H1 (cell line): ENCODE measurements at regions not wholly inside any gene's neighbourhood (a gene's known extent, or its start where the extent isn't known, plus 50 kb on each side); places are given as distances from the start of the nearest gene placed in this dataset.

Source experiments
- CTCF ChIA-PET: fragments of 300-600 bp; sonication (Branson Sonifier 250); formaldehyde crosslinking; loops from one replicate; lab custom pipeline; 2021; ENCODE audit not compliant: partially characterized antibody; lab: Charles Lee
- POLR2A ChIA-PET: fragments of 300-600 bp; sonication (Branson Sonifier 250); formaldehyde crosslinking; loops from one replicate; lab custom pipeline; 2021; ENCODE audit warnings: inconsistent platforms; ENCODE audit not compliant: partially characterized antibody; lab: Charles Lee
- DNase-seq, 2 experiments: peaks; one replicate each; pipeline versions ENCODE4 v3.0.0 to v3.0.0-alpha.2; 2010 to 2022; ENCODE audit warnings: low spot score in 2 of 2, low read depth in 1 of 2, mixed read lengths in 1 of 2
- FAIRE-seq: peaks from 2 replicates; lab custom pipeline; 2011; peaks lifted over from hg19 to GRCh38; lab: Jason Lieb, UNC
- H2AFZ ChIP-seq: 2 replicates; pipeline ENCODE4 v1.8.1; 2012; ENCODE audit warnings: low read length, inconsistent platforms
- H2AK5ac ChIP-seq: 2 replicates; pipeline ENCODE4 v1.6.1; 2013; ENCODE audit warnings: low read depth, low read length
- H2BK120ac ChIP-seq: replicated peaks from 2 replicates; pipeline ENCODE3; 2013; ENCODE audit warnings: low read depth, low read length, inconsistent platforms
- H2BK12ac ChIP-seq: 2 replicates; pipeline ENCODE4 v1.6.1; 2013; ENCODE audit warnings: low read depth, low read length
- H2BK15ac ChIP-seq: 2 replicates; pipeline ENCODE4 v1.6.1; 2013; ENCODE audit warnings: low read length
- H2BK20ac ChIP-seq: 2 replicates; pipeline ENCODE4 v1.6.1; 2013; ENCODE audit warnings: low read length
- H2BK5ac ChIP-seq: 2 replicates; pipeline ENCODE4 v1.6.1; 2013; ENCODE audit warnings: low read depth, low read length
- H3K14ac ChIP-seq: 2 replicates; pipeline ENCODE4 v1.6.1; 2013; ENCODE audit warnings: inconsistent platforms; ENCODE audit not compliant: insufficient read length
- H3K18ac ChIP-seq: 2 replicates; pipeline ENCODE4 v1.6.1; 2013; ENCODE audit warnings: low read length; ENCODE audit errors: extremely low read depth
- H3K23ac ChIP-seq: 2 replicates; pipeline ENCODE4 v1.6.1; 2013; ENCODE audit warnings: inconsistent platforms; ENCODE audit not compliant: insufficient read length
- H3K23me2 ChIP-seq: 2 replicates; pipeline ENCODE4 v1.6.1; 2013; ENCODE audit warnings: low read depth, low read length
- H3K27ac ChIP-seq: 2 replicates; pipeline ENCODE4 v1.6.1; 2011; ENCODE audit warnings: low read depth, low read length, inconsistent platforms
- H3K27me3 ChIP-seq, 4 experiments: replicated peaks in 1 of 4; 1 replicate in 1 of 4; 2 replicates in 3 of 4; pipeline versions ENCODE4 v1.6.1 to v1.8.1; 2011 to 2013; ENCODE audit warnings: low read length in 3 of 4, mild to moderate bottlenecking in 3 of 4, inconsistent platforms in 2 of 4, mixed read lengths in 2 of 4, moderate library complexity in 1 of 4; ENCODE audit not compliant: control insufficient read depth in 3 of 4, insufficient read depth in 3 of 4; ENCODE audit errors: extremely low read depth in 1 of 4
- H3K36me3 ChIP-seq, 4 experiments: 2 replicates each; pipeline versions ENCODE4 v1.6.1 to v1.8.1; 2011 to 2013; ENCODE audit warnings: mild to moderate bottlenecking in 4 of 4, low read length in 3 of 4, moderate library complexity in 2 of 4, control low read depth in 1 of 4, inconsistent platforms in 1 of 4; ENCODE audit not compliant: insufficient read depth in 4 of 4, control insufficient read depth in 2 of 4
- H3K4ac ChIP-seq: replicated peaks from 2 replicates; pipeline ENCODE3; 2013; ENCODE audit warnings: low read length, low read depth, mixed read lengths, inconsistent platforms; ENCODE audit not compliant: insufficient read length
- H3K4me1 ChIP-seq, 4 experiments: replicated peaks in 1 of 4; 1 replicate in 1 of 4; 2 replicates in 3 of 4; pipeline versions ENCODE4 v1.6.1 to v1.8.1; 2011 to 2013; ENCODE audit warnings: low read length in 3 of 4, inconsistent platforms in 2 of 4, mixed read lengths in 1 of 4; ENCODE audit not compliant: insufficient read depth in 4 of 4, control insufficient read depth in 3 of 4
- H3K4me2 ChIP-seq, 2 experiments: 2 replicates each; pipeline versions ENCODE4 v1.6.1 to v1.8.1; 2011 to 2013; ENCODE audit warnings: low read depth in 2 of 2, low read length in 2 of 2, control low read depth in 1 of 2, inconsistent platforms in 1 of 2, mild to moderate bottlenecking in 1 of 2; ENCODE audit not compliant: insufficient read depth in 1 of 2
- H3K4me3 ChIP-seq, 4 experiments: fragments of 200-600, 300-600 bp in 1 of 4; sonication (generic), shearing (Covaris generic), sonication (Bioruptor Twin) in 1 of 4; 2 replicates each; pipeline versions ENCODE4 v1.5.1 to v1.8.1; 2011 to 2016; ENCODE audit warnings: low read length in 4 of 4, low read depth in 3 of 4, control low read depth in 2 of 4, inconsistent platforms in 2 of 4, mild to moderate bottlenecking in 2 of 4, mixed read lengths in 1 of 4, moderate library complexity in 1 of 4; ENCODE audit not compliant: insufficient read depth in 2 of 4; ENCODE audit errors: extremely low read depth in 1 of 4
- H3K56ac ChIP-seq: replicated peaks from 2 replicates; pipeline ENCODE3; 2013; ENCODE audit warnings: low read depth, mild to moderate bottlenecking, mixed read lengths, low read length, inconsistent platforms; ENCODE audit not compliant: insufficient read length
- H3K79me1 ChIP-seq: 2 replicates; pipeline ENCODE4 v1.6.1; 2013; ENCODE audit warnings: low read depth, low read length, control low read depth
- H3K79me2 ChIP-seq, 2 experiments: 2 replicates each; pipeline versions ENCODE4 v1.6.1 to v1.8.1; 2012 to 2013; ENCODE audit warnings: low read length in 2 of 2, mild to moderate bottlenecking in 2 of 2, inconsistent platforms in 1 of 2; ENCODE audit not compliant: insufficient read depth in 2 of 2, control insufficient read depth in 1 of 2
- H3K9ac ChIP-seq, 4 experiments: replicated peaks in 1 of 4; 1 replicate in 1 of 4; 2 replicates in 3 of 4; pipeline versions ENCODE4 v1.6.1 to v1.8.1; 2011 to 2013; ENCODE audit warnings: low read depth in 3 of 4, low read length in 3 of 4, control low read depth in 2 of 4, mild to moderate bottlenecking in 2 of 4, moderate library complexity in 2 of 4, inconsistent platforms in 1 of 4; ENCODE audit errors: extremely low read depth in 1 of 4
- H3K9me3 ChIP-seq, 2 experiments: 2 replicates each; pipeline versions ENCODE4 v1.6.1 to v1.8.1; 2012 to 2013; ENCODE audit warnings: mild to moderate bottlenecking in 2 of 2, moderate library complexity in 2 of 2, control low read depth in 1 of 2, inconsistent platforms in 1 of 2, low read depth in 1 of 2, low read length in 1 of 2, mixed read lengths in 1 of 2; ENCODE audit not compliant: insufficient read depth in 2 of 2
- H4K20me1 ChIP-seq, 2 experiments: replicated peaks in 1 of 2; 2 replicates each; pipeline versions ENCODE3 to v1.8.1; 2011 to 2013; ENCODE audit warnings: inconsistent platforms in 2 of 2, low read length in 2 of 2, mild to moderate bottlenecking in 1 of 2; ENCODE audit not compliant: insufficient read depth in 2 of 2, control insufficient read depth in 1 of 2
- H4K5ac ChIP-seq: 2 replicates; pipeline ENCODE4 v1.6.1; 2013; ENCODE audit warnings: low read length, low read depth, mixed read lengths, inconsistent platforms; ENCODE audit not compliant: insufficient read length
- H4K8ac ChIP-seq: 2 replicates; pipeline ENCODE4 v1.8.0; 2013; ENCODE audit warnings: mild to moderate bottlenecking, moderate library complexity, low read length, inconsistent platforms; ENCODE audit not compliant: insufficient read depth; ENCODE audit errors: extremely low read depth
- H4K91ac ChIP-seq: replicated peaks from 2 replicates; pipeline ENCODE3; 2013; ENCODE audit warnings: low read length, mixed read lengths, inconsistent platforms; ENCODE audit not compliant: insufficient read length
- ATF3 ChIP-seq: IDR thresholded peaks from 2 replicates; pipeline ENCODE4 v1.6.1; 2011; ENCODE audit warnings: low read depth, mild to moderate bottlenecking, low read length; ENCODE audit not compliant: insufficient read depth
- CBX5 ChIP-seq: fragments of 300-800, 300-1000 bp; sonication (generic); IDR thresholded peaks from 2 replicates; pipeline ENCODE4 v1.7.1; 2016; ENCODE audit warnings: antibody characterized with exemption, low read length, low read depth
- EP300 ChIP-seq, 2 experiments: IDR thresholded peaks; 1 replicate in 1 of 2; 2 replicates in 1 of 2; pipeline ENCODE4 v1.6.1; 2011 to 2012; ENCODE audit warnings: low read depth in 2 of 2, low read length in 2 of 2, mild to moderate bottlenecking in 2 of 2, borderline replicate concordance in 1 of 2, inconsistent platforms in 1 of 2, moderate library complexity in 1 of 2
- EZH2 ChIP-seq: fragments of 200-600 bp; sonication (generic); IDR thresholded peaks from 2 replicates; pipeline ENCODE4 v1.7.1; 2012; ENCODE audit warnings: low read depth, mild to moderate bottlenecking, moderate library complexity, low read length, inconsistent platforms; ENCODE audit not compliant: severe bottlenecking
- KDM5A ChIP-seq: fragments of 200-600 bp; IDR thresholded peaks from 2 replicates; pipeline ENCODE4 v1.7.1; 2012; ENCODE audit warnings: mild to moderate bottlenecking, low read length, inconsistent platforms, mixed read lengths
- POLR2A ChIP-seq, 2 experiments: IDR thresholded peaks; 1 replicate in 1 of 2; 2 replicates in 1 of 2; pipeline ENCODE4 v1.6.1; 2011; ENCODE audit warnings: low read depth in 2 of 2, low read length in 2 of 2, mild to moderate bottlenecking in 2 of 2; ENCODE audit errors: control extremely low read depth in 1 of 2
- POLR2AphosphoS5 ChIP-seq: IDR thresholded peaks from 2 replicates; pipeline ENCODE4 v1.6.1; 2011; ENCODE audit warnings: low read depth, low read length
- RBBP5 ChIP-seq: IDR thresholded peaks from 2 replicates; pipeline ENCODE4 v1.7.1; 2012; ENCODE audit warnings: low read depth, mild to moderate bottlenecking, inconsistent platforms, low read length, moderate library complexity, borderline replicate concordance
- RFX5 ChIP-seq: IDR thresholded peaks from 2 replicates; pipeline ENCODE4 v1.6.1; 2011; ENCODE audit warnings: low read depth, low read length, improper control_type of control experiment, borderline replicate concordance
- RNF2 ChIP-seq: fragments of 200-900, 300-1000 bp; sonication (generic); IDR thresholded peaks from 2 replicates; pipeline ENCODE4 v1.7.1; 2016; ENCODE audit warnings: borderline replicate concordance, low read depth, mild to moderate bottlenecking, antibody characterized with exemption, low read length; ENCODE audit not compliant: poor library complexity, severe bottlenecking; ENCODE audit errors: missing control alignments
- SAP30 ChIP-seq: fragments of 300-600 bp; sonication (generic); IDR thresholded peaks from 2 replicates; pipeline ENCODE4 v1.7.1; 2012; ENCODE audit warnings: low read length, moderate library complexity, mild to moderate bottlenecking, inconsistent platforms; ENCODE audit not compliant: insufficient read depth, insufficient replicate concordance
- SIRT6 ChIP-seq: IDR thresholded peaks from one replicate; pipeline ENCODE4 v1.7.1; 2012; ENCODE audit warnings: low read length, inconsistent platforms
- TAF7 ChIP-seq: optimal IDR thresholded peaks from 2 replicates; pipeline ENCODE3; 2011; ENCODE audit warnings: low read depth, mild to moderate bottlenecking, inconsistent platforms, low read length, moderate library complexity, borderline replicate concordance
- TF ChIP-seq, protein P1 (sequence below): IDR thresholded peaks from 2 replicates; pipeline ENCODE4 v1.6.1; 2012; ENCODE audit warnings: inconsistent platforms

- H2BK5ac ChIP-seq: no peak overlapping the region
These were observed 881.4 kb downstream of the DIPK2A start for GRCh38 chr3:144852999-144853398.

More at GRCh38 chr3:144852999-144853398, 881.4 kb downstream of the DIPK2A start:
- Histone ChIP-seq H3K56ac (no peak overlapping the region), H3K9me3 (no peaks in the 10 kb centered on the region), H3K9ac (no peak overlapping the region), H3K23me2 (no peaks in the 10 kb centered on the region), H4K91ac (no peak overlapping the region), H3K4me1 (no peaks in the 10 kb centered on the region; a peak in 1 of 7 replicates), H2BK120ac (peak overlapping the region; percentile 78), H2BK15ac (no peak overlapping the region), H3K27me3 (no peaks in the 10 kb centered on the region), H2AFZ (no peak overlapping the region), H3K27ac (no peak overlapping the region), H3K18ac (no peak overlapping the region), H3K4ac (no peak overlapping the region), H3K79me1 (no peaks in the 10 kb centered on the region), H4K8ac (no peak overlapping the region), H3K79me2 (no peaks in the 10 kb centered on the region), H2BK20ac (no peak overlapping the region), H3K23ac (no peak overlapping the region), H2AK5ac (no peak overlapping the region), H3K36me3 (no peaks in the 10 kb centered on the region), H3K4me3 (no peak overlapping the region), H3K4me2 (no peak overlapping the region), H4K5ac (no peak overlapping the region), H4K20me1 (no peaks in the 10 kb centered on the region), H2BK12ac (no peak overlapping the region), H3K14ac (no peak overlapping the region)
- ChIA-PET POLR2A (no interaction called here), CTCF (interaction anchor here (0.6 to 0.7 kb wide), 4 partner anchors 8 to 685 kb away, joined by 3 read pairs; no protein-coding TSS in a partner anchor)
- FAIRE-seq (no peak), DNase-seq (no peak)
- TF ChIP-seq POLR2AphosphoS5: no peak
- no peak for TF ChIP-seq TAF7
- TF ChIP-seq RBBP5: no peak
- no peak for TF ChIP-seq SIRT6
- no peak for TF ChIP-seq SAP30
- no peak for TF ChIP-seq POLR2A (IDR thresholded peaks at IDR 0.05; ENCODE audit: control extremely low read depth in 1 of 2, low read depth in 2 of 2, low read length in 2 of 2)
- TF ChIP-seq EZH2: no peak
- TF ChIP-seq RNF2: no peak
- TF ChIP-seq ATF3: no peak
- no peak for TF ChIP-seq KDM5A
- TF ChIP-seq, protein P1, sequence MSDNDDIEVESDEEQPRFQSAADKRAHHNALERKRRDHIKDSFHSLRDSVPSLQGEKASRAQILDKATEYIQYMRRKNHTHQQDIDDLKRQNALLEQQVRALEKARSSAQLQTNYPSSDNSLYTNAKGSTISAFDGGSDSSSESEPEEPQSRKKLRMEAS: no peak
- TF ChIP-seq CBX5: no peak
- no peak for TF ChIP-seq EP300 (IDR thresholded peaks at IDR 0.05; ENCODE audit: borderline replicate concordance in 1 of 2, low read depth in 2 of 2, low read length in 2 of 2)
- no peak for TF ChIP-seq RFX5
